ENCODE measurements at regions not wholly inside any gene's neighbourhood (a gene's known extent, or its start where the extent isn't known, plus 50 kb on each side); places are given as distances from the start of the nearest gene placed in this dataset.

GRCh38 chr2:144211065-144211464 is 308.9 kb downstream of the ZEB2 start:
- no peak overlapping the region for H3K27ac ChIP-seq
- no peak overlapping the region for H3K4me3 ChIP-seq (ENCODE audit: low read depth, low read length)
- no peak for DNase-seq
- H3K27me3 ChIP-seq (replicated peaks) = no peaks in the 10 kb centered on the region
- H3K36me3 ChIP-seq (replicated peaks) = no peaks in the 10 kb centered on the region
- no peak for TF ChIP-seq CTCF (IDR thresholded peaks at IDR 0.05; ENCODE audit: low read depth, low read length, missing control alignments)
- in situ Hi-C loops (cut with HindIII; ENCODE audit: low pct_ligation_motif_present, low sequenced_read_pairs) = no loop called here

- no peak for TF ChIP-seq CTCF (IDR thresholded peaks at IDR 0.05; ENCODE audit: low read depth, low read length, missing control alignments)
- H3K36me3 ChIP-seq (replicated peaks) = no peaks in the 10 kb centered on the region
- H3K4me3 ChIP-seq (ENCODE audit: low read depth, low read length) = no peak overlapping the region
- in situ Hi-C loops (cut with HindIII; ENCODE audit: low pct_ligation_motif_present, low sequenced_read_pairs) = no loop called here
- DNase-seq = no peak
- H3K27me3 ChIP-seq (replicated peaks) = no peaks in the 10 kb centered on the region
- no peak overlapping the region for H3K27ac ChIP-seq
Measured at GRCh38 chr2:144210076-144210475, 309.8 kb downstream of the ZEB2 start.

- no peak for TF ChIP-seq CTCF (IDR thresholded peaks at IDR 0.05; ENCODE audit: low read depth, low read length, missing control alignments)
- H3K27ac ChIP-seq = no peak overlapping the region
- no peak for DNase-seq
- no peaks in the 10 kb centered on the region for H3K36me3 ChIP-seq (replicated peaks)
- in situ Hi-C loops (cut with HindIII; ENCODE audit: low pct_ligation_motif_present, low sequenced_read_pairs) = no loop called here
- no peak overlapping the region for H3K4me3 ChIP-seq (ENCODE audit: low read depth, low read length)
- H3K27me3 ChIP-seq (replicated peaks) = no peaks in the 10 kb centered on the region
Measured at GRCh38 chr2:144208924-144209323, 311.0 kb downstream of the ZEB2 start.

- DNase-seq = no peak
- no peaks in the 10 kb centered on the region for H3K27me3 ChIP-seq (replicated peaks)
- H3K27ac ChIP-seq = no peak overlapping the region
- TF ChIP-seq CTCF (IDR thresholded peaks at IDR 0.05; ENCODE audit: low read depth, low read length, missing control alignments) = no peak
- in situ Hi-C loops (cut with HindIII; ENCODE audit: low pct_ligation_motif_present, low sequenced_read_pairs) = no loop called here
- H3K36me3 ChIP-seq (replicated peaks) = no peaks in the 10 kb centered on the region
- H3K4me3 ChIP-seq (ENCODE audit: low read depth, low read length) = no peak overlapping the region
Measured at GRCh38 chr2:144206019-144206418, 313.9 kb downstream of the ZEB2 start.

GRCh38 chr2:144201868-144202468 is 318.0 kb downstream of the ZEB2 start:
- no peak for TF ChIP-seq CTCF (IDR thresholded peaks at IDR 0.05; ENCODE audit: low read depth, low read length, missing control alignments)
- H3K4me3 ChIP-seq (ENCODE audit: low read depth, low read length) = no peak overlapping the region
- no peak overlapping the region for H3K27ac ChIP-seq
- no peaks in the 10 kb centered on the region for H3K27me3 ChIP-seq (replicated peaks)
- in situ Hi-C loops (cut with HindIII; ENCODE audit: low pct_ligation_motif_present, low sequenced_read_pairs) = no loop called here
- peak; percentile 37 for DNase-seq
- no peaks in the 10 kb centered on the region for H3K36me3 ChIP-seq (replicated peaks)

- Histone ChIP-seq H3K27ac (no peak overlapping the region), H3K27me3 (replicated peaks) (no peaks in the 10 kb centered on the region), H3K36me3 (replicated peaks) (no peaks in the 10 kb centered on the region), H3K4me3 (ENCODE audit: low read depth, low read length) (no peak overlapping the region)
- in situ Hi-C loops (cut with HindIII; ENCODE audit: low pct_ligation_motif_present, low sequenced_read_pairs) = no loop called here
- no peak for DNase-seq
- no peak for TF ChIP-seq CTCF (IDR thresholded peaks at IDR 0.05; ENCODE audit: low read depth, low read length, missing control alignments)
Measured at GRCh38 chr2:144201126-144201525, 318.8 kb downstream of the ZEB2 start.

All from brain microvascular endothelial cell (primary cell).